ENCODE measurements at regions not wholly inside any gene's neighbourhood (a gene's known extent, or its start where the extent isn't known, plus 50 kb on each side); places are given as distances from the start of the nearest gene placed in this dataset.

DNA sequence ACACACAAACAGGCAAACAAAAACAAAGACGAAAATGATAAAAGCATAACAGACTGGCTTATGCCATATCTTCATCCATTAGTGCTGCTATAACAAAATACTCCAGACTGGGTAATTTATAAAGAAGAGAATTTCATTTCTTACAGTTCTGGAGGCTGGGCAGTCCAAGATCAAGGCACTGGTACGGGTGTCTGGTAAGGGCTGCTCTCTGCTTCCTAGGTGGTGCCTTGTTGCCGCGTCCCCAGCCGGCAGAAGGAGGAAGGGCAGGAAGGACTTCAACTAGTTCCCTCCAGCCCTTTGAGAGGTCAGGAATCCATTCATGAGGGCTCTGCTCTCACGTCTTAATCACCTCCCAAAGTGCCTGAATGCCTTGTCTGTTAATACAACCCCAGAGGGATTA lies 122.6 kb downstream of the BOD1 start:
- DNase-seq = no peak
- no peak overlapping the region for H3K27ac ChIP-seq
- intact Hi-C loops (cut with DNase I; ENCODE audit: low total_unique reads) = no loop called here
- H3K36me3 ChIP-seq = no peaks in the 10 kb centered on the region
- H3K4me1 ChIP-seq = peaks cover 3 to 41% (median 26%) of the 10 kb centered on the region in 4 donors
- TF ChIP-seq POLR2A (IDR thresholded peaks at IDR 0.05) (no peak), POLR2AphosphoS5 (IDR thresholded peaks at IDR 0.05) (no peak), EP300 (IDR thresholded peaks at IDR 0.05) (no peak)
- TF ChIP-seq, protein P1, sequence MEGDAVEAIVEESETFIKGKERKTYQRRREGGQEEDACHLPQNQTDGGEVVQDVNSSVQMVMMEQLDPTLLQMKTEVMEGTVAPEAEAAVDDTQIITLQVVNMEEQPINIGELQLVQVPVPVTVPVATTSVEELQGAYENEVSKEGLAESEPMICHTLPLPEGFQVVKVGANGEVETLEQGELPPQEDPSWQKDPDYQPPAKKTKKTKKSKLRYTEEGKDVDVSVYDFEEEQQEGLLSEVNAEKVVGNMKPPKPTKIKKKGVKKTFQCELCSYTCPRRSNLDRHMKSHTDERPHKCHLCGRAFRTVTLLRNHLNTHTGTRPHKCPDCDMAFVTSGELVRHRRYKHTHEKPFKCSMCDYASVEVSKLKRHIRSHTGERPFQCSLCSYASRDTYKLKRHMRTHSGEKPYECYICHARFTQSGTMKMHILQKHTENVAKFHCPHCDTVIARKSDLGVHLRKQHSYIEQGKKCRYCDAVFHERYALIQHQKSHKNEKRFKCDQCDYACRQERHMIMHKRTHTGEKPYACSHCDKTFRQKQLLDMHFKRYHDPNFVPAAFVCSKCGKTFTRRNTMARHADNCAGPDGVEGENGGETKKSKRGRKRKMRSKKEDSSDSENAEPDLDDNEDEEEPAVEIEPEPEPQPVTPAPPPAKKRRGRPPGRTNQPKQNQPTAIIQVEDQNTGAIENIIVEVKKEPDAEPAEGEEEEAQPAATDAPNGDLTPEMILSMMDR (IDR thresholded peaks at IDR 0.05) = no peak
- no peaks in the 10 kb centered on the region for H3K9me3 ChIP-seq
- H3K4me3 ChIP-seq = no peak overlapping the region
- WGBS, 5 donors = 71 to 82% (median 78%) methylated on average over 6 of the region's 6 CpGs
- peaks cover 0 to 7% (median 0%) of the 10 kb centered on the region in 3 donors for H3K27me3 ChIP-seq

DNA sequence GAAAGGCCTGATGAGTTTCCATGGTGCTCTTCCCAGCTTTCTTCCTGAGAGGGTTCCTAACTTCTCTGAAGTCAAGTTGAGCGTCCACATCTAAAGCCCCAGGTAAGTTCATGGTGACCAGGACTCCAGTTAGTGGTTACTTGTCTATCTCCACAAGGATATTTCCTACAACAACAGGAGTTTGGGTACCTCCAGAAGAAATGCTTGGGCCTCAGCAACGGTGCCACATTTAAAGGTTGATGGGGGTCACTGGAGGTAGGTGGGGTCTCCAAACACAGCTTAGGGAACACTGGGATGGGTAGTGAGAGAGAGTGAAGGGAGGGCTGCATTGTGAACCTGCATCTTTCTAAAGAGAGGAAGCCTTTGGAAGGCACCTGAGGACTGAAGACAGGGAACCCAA lies 123.4 kb downstream of the BOD1 start:
- 69 to 80% (median 73%) methylated on average over 2 of the region's 2 CpGs for WGBS, 5 donors
- intact Hi-C loops (cut with DNase I; ENCODE audit: low total_unique reads) = no loop called here

DNA sequence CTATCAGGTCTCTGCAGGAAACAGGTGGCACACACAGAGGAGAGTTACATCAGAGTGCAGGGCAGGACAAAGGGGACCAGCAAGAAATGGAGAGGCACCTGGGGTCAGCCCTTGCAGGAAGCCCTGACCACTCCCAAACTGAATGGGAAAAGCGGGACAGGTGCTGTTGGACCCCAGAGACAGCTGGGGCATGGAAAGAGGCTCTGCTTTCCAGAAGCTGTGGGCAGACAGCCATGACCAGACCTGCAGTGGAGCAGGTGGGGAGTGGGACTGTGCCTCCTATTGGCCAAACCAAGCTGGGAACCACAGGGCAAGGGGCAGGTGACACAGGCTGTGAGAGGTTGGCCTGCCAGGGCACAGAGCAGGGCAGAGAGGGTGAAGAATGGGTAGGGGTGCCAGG lies 125.8 kb downstream of the BOD1 start:
- TF ChIP-seq POLR2A (IDR thresholded peaks at IDR 0.05) (no peak), EP300 (IDR thresholded peaks at IDR 0.05) (no peak), POLR2AphosphoS5 (IDR thresholded peaks at IDR 0.05) (no peak)
- TF ChIP-seq, protein P1 (IDR thresholded peaks at IDR 0.05) = no peak
- no peaks in the 10 kb centered on the region for H3K36me3 ChIP-seq
- DNase-seq = no peak
- peaks cover 0 to 19% (median 5%) of the 10 kb centered on the region in 4 donors for H3K4me1 ChIP-seq
- intact Hi-C loops (cut with DNase I; ENCODE audit: low total_unique reads) = no loop called here
- peaks cover 0 to 7% (median 0%) of the 10 kb centered on the region in 3 donors for H3K27me3 ChIP-seq
- no peak overlapping the region for H3K4me3 ChIP-seq
- no peak overlapping the region for H3K27ac ChIP-seq
- no peaks in the 10 kb centered on the region for H3K9me3 ChIP-seq
- WGBS, 5 donors = 53 to 100% (median 77%) methylated on average over 1 of the region's 1 CpG

More for the DNA sequence above, 123.4 kb downstream of the BOD1 start:
- no peaks in the 10 kb centered on the region for H3K9me3 ChIP-seq
- H3K4me3 ChIP-seq = no peak overlapping the region
- H3K36me3 ChIP-seq = no peaks in the 10 kb centered on the region
- no peak for TF ChIP-seq EP300 (IDR thresholded peaks at IDR 0.05)
- no peak for TF ChIP-seq POLR2AphosphoS5 (IDR thresholded peaks at IDR 0.05)
- TF ChIP-seq, protein P1 (IDR thresholded peaks at IDR 0.05) = no peak
- TF ChIP-seq POLR2A (IDR thresholded peaks at IDR 0.05) = no peak
- no peak overlapping the region for H3K27ac ChIP-seq
- no peak for DNase-seq
- H3K27me3 ChIP-seq = peaks cover 0 to 7% (median 0%) of the 10 kb centered on the region in 3 donors
- peaks cover 0 to 34% (median 19%) of the 10 kb centered on the region in 4 donors for H3K4me1 ChIP-seq

DNA sequence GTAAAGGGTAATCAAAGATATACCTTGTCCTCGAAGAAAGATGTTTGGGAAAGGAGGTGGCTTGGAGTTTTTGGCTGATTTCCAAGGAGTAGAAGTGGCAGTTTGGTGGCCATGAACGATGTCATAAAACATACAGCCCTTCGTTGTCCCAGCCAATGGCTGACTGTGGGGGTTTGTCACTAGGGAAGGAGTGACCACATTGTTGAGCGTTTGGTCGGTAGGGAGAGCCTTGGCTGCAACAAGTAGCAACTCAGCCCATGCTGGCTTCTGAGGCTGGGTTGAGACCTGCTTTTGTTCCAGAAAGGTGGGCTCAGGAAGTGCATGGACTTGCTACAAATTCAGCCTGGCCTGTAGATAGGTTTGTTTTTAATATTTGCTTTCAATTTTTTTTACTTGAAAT lies 128.3 kb downstream of the BOD1 start:
- intact Hi-C loops (cut with DNase I; ENCODE audit: low total_unique reads) = no loop called here
- Histone ChIP-seq H3K9me3 (no peaks in the 10 kb centered on the region), H3K4me3 (no peak overlapping the region), H3K27me3 (peaks cover 0 to 7% (median 0%) of the 10 kb centered on the region in 3 donors), H3K4me1 (peaks cover 0 to 7% (median 0%) of the 10 kb centered on the region in 4 donors), H3K27ac (no peak overlapping the region), H3K36me3 (no peaks in the 10 kb centered on the region)
- DNase-seq = no peak
- WGBS, 5 donors = 26 to 67% (median 36%) methylated on average over 5 of the region's 5 CpGs
- no peak for TF ChIP-seq POLR2A (IDR thresholded peaks at IDR 0.05)
- TF ChIP-seq, protein P1 (IDR thresholded peaks at IDR 0.05) = no peak
- no peak for TF ChIP-seq EP300 (IDR thresholded peaks at IDR 0.05)
- no peak for TF ChIP-seq POLR2AphosphoS5 (IDR thresholded peaks at IDR 0.05)

All from stomach (tissue), 8 donors.